ENCODE measurements at regions not wholly inside any gene's neighbourhood (a gene's known extent, or its start where the extent isn't known, plus 50 kb on each side); places are given as distances from the start of the nearest gene placed in this dataset.

GRCh38 chrX:28273736-28274135, 292.5 kb upstream of the DCAF8L1 start:
- TF ChIP-seq CTCF (conservative IDR thresholded peaks at IDR 0.05; ENCODE audit: low read length) = no peak
- TF ChIP-seq EZH2phosphoT487 (IDR thresholded peaks at IDR 0.05; ENCODE audit: borderline replicate concordance) = no peak
